ENCODE measurements at regions not wholly inside any gene's neighbourhood (a gene's known extent, or its start where the extent isn't known, plus 50 kb on each side); places are given as distances from the start of the nearest gene placed in this dataset.

GRCh38 chr1:95371666-95372282 is 137.8 kb downstream of the RWDD3 start:
- no peak for DNase-seq

- no peak for DNase-seq
Observed at GRCh38 chr1:95375174-95375573, 141.2 kb downstream of the RWDD3 start.

GRCh38 chr1:95380909-95381308 is 146.9 kb downstream of the RWDD3 start:
- no peak for DNase-seq

GRCh38 chr1:95382000-95382786 is 148.2 kb downstream of the RWDD3 start:
- no peak for DNase-seq

- DNase-seq: no peak
Observed at GRCh38 chr1:95383111-95383510, 149.1 kb downstream of the RWDD3 start.

GRCh38 chr1:95384567-95384966 is 150.6 kb downstream of the RWDD3 start:
- no peak for DNase-seq

- no peak for DNase-seq
Observed at GRCh38 chr1:95386371-95386770, 152.4 kb downstream of the RWDD3 start.

- DNase-seq: no peak
Observed at GRCh38 chr1:95386915-95387314, 152.9 kb downstream of the RWDD3 start.

- no peak for DNase-seq
Observed at GRCh38 chr1:95388031-95388430, 154.0 kb downstream of the RWDD3 start.

GRCh38 chr1:95393434-95393833 is 159.4 kb downstream of the RWDD3 start:
- DNase-seq: no peak

- DNase-seq: no peak
Observed at GRCh38 chr1:95396557-95396956, 162.5 kb downstream of the RWDD3 start.

GRCh38 chr1:95402780-95403179 is 168.8 kb downstream of the RWDD3 start:
- no peak for DNase-seq

GRCh38 chr1:95406279-95406678 is 172.3 kb downstream of the RWDD3 start:
- no peak for DNase-seq

GRCh38 chr1:95407131-95407885 is 173.3 kb downstream of the RWDD3 start:
- no peak for DNase-seq

- DNase-seq: no peak
Observed at GRCh38 chr1:95407886-95408291, 173.9 kb downstream of the RWDD3 start.

GRCh38 chr1:95408507-95409136 is 174.6 kb downstream of the RWDD3 start:
- no peak for DNase-seq

- DNase-seq: no peak
Observed at GRCh38 chr1:95409276-95409675, 175.3 kb downstream of the RWDD3 start.

GRCh38 chr1:95409901-95410300 is 175.9 kb downstream of the RWDD3 start:
- DNase-seq: no peak

- no peak for DNase-seq
Observed at GRCh38 chr1:95415146-95415545, 181.1 kb downstream of the RWDD3 start.

- no peak for DNase-seq
Observed at GRCh38 chr1:95426772-95427171, 192.8 kb downstream of the RWDD3 start.

- no peak for DNase-seq
Observed at GRCh38 chr1:95427525-95427924, 193.5 kb downstream of the RWDD3 start.

GRCh38 chr1:95431235-95431634 is 197.2 kb downstream of the RWDD3 start:
- no peak for DNase-seq

- DNase-seq: no peak
Observed at GRCh38 chr1:95435611-95436010, 201.6 kb downstream of the RWDD3 start.

Data from SW 1271 (cell line).